ENCODE measurements at regions not wholly inside any gene's neighbourhood (a gene's known extent, or its start where the extent isn't known, plus 50 kb on each side); places are given as distances from the start of the nearest gene placed in this dataset.

GRCh38 chr1:217024911-217025310 lies 301.7 kb upstream of the ESRRG start:
- no peak for DNase-seq (ENCODE audit: low read depth)
- no peak for TF ChIP-seq CTCF (IDR thresholded peaks at IDR 0.05; ENCODE audit: low read depth, low read length, missing control alignments)
- H3K4me3 ChIP-seq (ENCODE audit: low read depth, low read length): no peak overlapping the region

GRCh38 chr1:217021956-217022355 lies 298.7 kb upstream of the ESRRG start:
- TF ChIP-seq CTCF (IDR thresholded peaks at IDR 0.05; ENCODE audit: low read depth, low read length, missing control alignments): no peak
- H3K4me3 ChIP-seq (ENCODE audit: low read depth, low read length): no peak overlapping the region
- no peak for DNase-seq (ENCODE audit: low read depth)

GRCh38 chr1:217021400-217021799 lies 298.2 kb upstream of the ESRRG start:
- H3K4me3 ChIP-seq (ENCODE audit: low read depth, low read length): no peak overlapping the region
- TF ChIP-seq CTCF (IDR thresholded peaks at IDR 0.05; ENCODE audit: low read depth, low read length, missing control alignments): no peak

GRCh38 chr1:217019475-217019874 lies 296.2 kb upstream of the ESRRG start:
- DNase-seq (ENCODE audit: low read depth): no peak
- TF ChIP-seq CTCF (IDR thresholded peaks at IDR 0.05; ENCODE audit: low read depth, low read length, missing control alignments): no peak
- H3K4me3 ChIP-seq (ENCODE audit: low read depth, low read length): no peak overlapping the region

More at GRCh38 chr1:217021400-217021799, 298.2 kb upstream of the ESRRG start:
- DNase-seq (ENCODE audit: low read depth): no peak

- DNase-seq (ENCODE audit: low read depth): no peak
- no peak overlapping the region for H3K4me3 ChIP-seq (ENCODE audit: low read depth, low read length)
- TF ChIP-seq CTCF (IDR thresholded peaks at IDR 0.05; ENCODE audit: low read depth, low read length, missing control alignments): no peak
These were observed 295.4 kb upstream of the ESRRG start for GRCh38 chr1:217018648-217019047.

- H3K4me3 ChIP-seq (ENCODE audit: low read depth, low read length): no peak overlapping the region
- no peak for DNase-seq (ENCODE audit: low read depth)
- TF ChIP-seq CTCF (IDR thresholded peaks at IDR 0.05; ENCODE audit: low read depth, low read length, missing control alignments): no peak
These were observed 293.9 kb upstream of the ESRRG start for GRCh38 chr1:217017165-217017564.

GRCh38 chr1:217014066-217014465 lies 290.8 kb upstream of the ESRRG start:
- TF ChIP-seq CTCF (IDR thresholded peaks at IDR 0.05; ENCODE audit: low read depth, low read length, missing control alignments): no peak
- DNase-seq (ENCODE audit: low read depth): no peak
- H3K4me3 ChIP-seq (ENCODE audit: low read depth, low read length): no peak overlapping the region

Data from GM12864 (cell line).